ENCODE measurements at regions not wholly inside any gene's neighbourhood (a gene's known extent, or its start where the extent isn't known, plus 50 kb on each side); places are given as distances from the start of the nearest gene placed in this dataset.

DNA sequence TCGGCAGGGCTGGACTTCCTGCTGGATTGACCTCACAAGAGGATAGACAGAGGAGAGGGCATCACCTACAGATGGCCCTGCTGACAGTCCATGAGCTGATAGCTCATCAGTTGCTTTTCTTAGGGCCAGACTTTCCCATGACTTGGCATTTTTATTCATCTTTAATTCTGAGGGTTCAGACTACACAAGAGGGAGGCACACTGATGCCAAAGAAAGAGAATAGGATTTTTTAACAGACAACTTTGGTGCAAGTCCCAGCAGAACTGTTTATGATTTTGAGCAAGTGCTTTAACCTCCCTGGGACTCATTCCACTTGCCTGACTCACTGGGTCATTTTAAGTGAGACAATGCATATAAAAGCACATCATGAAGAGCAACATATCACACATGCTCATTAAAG lies 299.2 kb downstream of the INSIG2 start:
- TF ChIP-seq, protein P1, sequence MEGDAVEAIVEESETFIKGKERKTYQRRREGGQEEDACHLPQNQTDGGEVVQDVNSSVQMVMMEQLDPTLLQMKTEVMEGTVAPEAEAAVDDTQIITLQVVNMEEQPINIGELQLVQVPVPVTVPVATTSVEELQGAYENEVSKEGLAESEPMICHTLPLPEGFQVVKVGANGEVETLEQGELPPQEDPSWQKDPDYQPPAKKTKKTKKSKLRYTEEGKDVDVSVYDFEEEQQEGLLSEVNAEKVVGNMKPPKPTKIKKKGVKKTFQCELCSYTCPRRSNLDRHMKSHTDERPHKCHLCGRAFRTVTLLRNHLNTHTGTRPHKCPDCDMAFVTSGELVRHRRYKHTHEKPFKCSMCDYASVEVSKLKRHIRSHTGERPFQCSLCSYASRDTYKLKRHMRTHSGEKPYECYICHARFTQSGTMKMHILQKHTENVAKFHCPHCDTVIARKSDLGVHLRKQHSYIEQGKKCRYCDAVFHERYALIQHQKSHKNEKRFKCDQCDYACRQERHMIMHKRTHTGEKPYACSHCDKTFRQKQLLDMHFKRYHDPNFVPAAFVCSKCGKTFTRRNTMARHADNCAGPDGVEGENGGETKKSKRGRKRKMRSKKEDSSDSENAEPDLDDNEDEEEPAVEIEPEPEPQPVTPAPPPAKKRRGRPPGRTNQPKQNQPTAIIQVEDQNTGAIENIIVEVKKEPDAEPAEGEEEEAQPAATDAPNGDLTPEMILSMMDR (IDR thresholded peaks at IDR 0.05; ENCODE audit: poor library complexity, severe bottlenecking) = no peak
- no peak for TF ChIP-seq TAF1 (IDR thresholded peaks at IDR 0.05; ENCODE audit: low read depth)
- no peak for TF ChIP-seq POLR2AphosphoS5 (IDR thresholded peaks at IDR 0.05)
- TF ChIP-seq, protein P2, sequence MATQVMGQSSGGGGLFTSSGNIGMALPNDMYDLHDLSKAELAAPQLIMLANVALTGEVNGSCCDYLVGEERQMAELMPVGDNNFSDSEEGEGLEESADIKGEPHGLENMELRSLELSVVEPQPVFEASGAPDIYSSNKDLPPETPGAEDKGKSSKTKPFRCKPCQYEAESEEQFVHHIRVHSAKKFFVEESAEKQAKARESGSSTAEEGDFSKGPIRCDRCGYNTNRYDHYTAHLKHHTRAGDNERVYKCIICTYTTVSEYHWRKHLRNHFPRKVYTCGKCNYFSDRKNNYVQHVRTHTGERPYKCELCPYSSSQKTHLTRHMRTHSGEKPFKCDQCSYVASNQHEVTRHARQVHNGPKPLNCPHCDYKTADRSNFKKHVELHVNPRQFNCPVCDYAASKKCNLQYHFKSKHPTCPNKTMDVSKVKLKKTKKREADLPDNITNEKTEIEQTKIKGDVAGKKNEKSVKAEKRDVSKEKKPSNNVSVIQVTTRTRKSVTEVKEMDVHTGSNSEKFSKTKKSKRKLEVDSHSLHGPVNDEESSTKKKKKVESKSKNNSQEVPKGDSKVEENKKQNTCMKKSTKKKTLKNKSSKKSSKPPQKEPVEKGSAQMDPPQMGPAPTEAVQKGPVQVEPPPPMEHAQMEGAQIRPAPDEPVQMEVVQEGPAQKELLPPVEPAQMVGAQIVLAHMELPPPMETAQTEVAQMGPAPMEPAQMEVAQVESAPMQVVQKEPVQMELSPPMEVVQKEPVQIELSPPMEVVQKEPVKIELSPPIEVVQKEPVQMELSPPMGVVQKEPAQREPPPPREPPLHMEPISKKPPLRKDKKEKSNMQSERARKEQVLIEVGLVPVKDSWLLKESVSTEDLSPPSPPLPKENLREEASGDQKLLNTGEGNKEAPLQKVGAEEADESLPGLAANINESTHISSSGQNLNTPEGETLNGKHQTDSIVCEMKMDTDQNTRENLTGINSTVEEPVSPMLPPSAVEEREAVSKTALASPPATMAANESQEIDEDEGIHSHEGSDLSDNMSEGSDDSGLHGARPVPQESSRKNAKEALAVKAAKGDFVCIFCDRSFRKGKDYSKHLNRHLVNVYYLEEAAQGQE (IDR thresholded peaks at IDR 0.05; ENCODE audit: borderline replicate concordance) = no peak
- no peak for TF ChIP-seq RAD21 (conservative IDR thresholded peaks at IDR 0.05)
- no peak for TF ChIP-seq EP300 (conservative IDR thresholded peaks at IDR 0.05; ENCODE audit: poor library complexity, severe bottlenecking)
